ENCODE measurements at regions not wholly inside any gene's neighbourhood (a gene's known extent, or its start where the extent isn't known, plus 50 kb on each side); places are given as distances from the start of the nearest gene placed in this dataset.

GRCh38 chr4:170323623-170324022, 233.9 kb upstream of the AADAT start:
- no peak for TF ChIP-seq MAFF (IDR thresholded peaks at IDR 0.05; ENCODE audit: low read length)
- no peak for TF ChIP-seq FOXK2 (conservative IDR thresholded peaks at IDR 0.05 in 1 of 2, IDR thresholded peaks at IDR 0.05 in 1 of 2; ENCODE audit: low read depth in 2 of 2)
- TF ChIP-seq MXI1 (IDR thresholded peaks at IDR 0.05; ENCODE audit: low read depth, low read length) = no peak
- TF ChIP-seq ATF7 (IDR thresholded peaks at IDR 0.05) = no peak
- TF ChIP-seq ZNF212 (CRISPR knock-in tag; IDR thresholded peaks at IDR 0.05) = no peak
- no peak for TF ChIP-seq MYC (IDR thresholded peaks at IDR 0.05; ENCODE audit: low read depth, low read length)
- no peak for TF ChIP-seq MYC (CRISPR knock-in tag; IDR thresholded peaks at IDR 0.05; ENCODE audit: borderline replicate concordance, low read depth)

Data from K562 (cell line).